ENCODE measurements at regions not wholly inside any gene's neighbourhood (a gene's known extent, or its start where the extent isn't known, plus 50 kb on each side); places are given as distances from the start of the nearest gene placed in this dataset.

DNA sequence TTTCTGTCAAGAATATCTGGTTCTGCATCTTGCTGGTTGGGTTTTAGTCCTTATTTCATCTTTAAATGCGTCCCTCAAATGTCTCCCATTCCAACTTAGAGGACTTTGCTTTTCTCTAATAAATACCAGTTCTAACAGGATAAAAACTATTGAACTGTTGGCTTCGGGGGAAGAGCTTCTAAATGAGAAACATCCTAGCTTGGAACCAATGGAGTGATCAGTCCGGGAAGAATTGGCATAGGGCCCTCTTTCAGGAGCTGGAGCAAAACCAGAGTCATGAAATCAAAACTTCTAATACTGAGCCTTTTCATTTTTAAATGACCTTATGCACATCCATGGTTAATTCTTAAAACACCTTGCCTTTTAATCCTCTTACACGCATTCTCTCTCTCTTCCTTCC, 401.6 kb upstream of the SMIM21 start:
- no peak for TF ChIP-seq GATA1 (IDR thresholded peaks at IDR 0.05; ENCODE audit: low read depth, low read length)
- no peak for TF ChIP-seq POLR2A (IDR thresholded peaks at IDR 0.05; ENCODE audit: low read length)
- no peak for DNase-seq

DNA sequence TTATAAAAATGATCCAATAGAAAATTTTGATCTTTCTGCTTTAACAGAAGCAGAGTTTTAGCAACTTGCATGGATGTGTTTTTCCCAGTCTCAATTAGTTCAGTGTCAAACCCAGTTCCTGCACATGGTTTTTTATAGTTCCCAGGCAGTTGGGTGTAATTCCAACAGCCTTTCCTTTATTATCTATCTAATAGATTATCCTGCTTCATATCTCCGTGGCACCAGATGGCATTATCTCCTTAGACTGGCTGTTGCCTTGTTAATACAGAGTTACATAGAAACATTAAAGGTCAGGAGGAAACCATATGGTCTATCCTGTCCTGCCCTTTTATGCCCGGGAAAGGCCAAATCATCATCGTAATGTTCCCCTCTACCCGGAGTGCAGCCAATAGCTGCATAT, 400.9 kb upstream of the SMIM21 start:
- DNase-seq, result no peak
- no peak for TF ChIP-seq POLR2A (IDR thresholded peaks at IDR 0.05; ENCODE audit: low read length)

DNA sequence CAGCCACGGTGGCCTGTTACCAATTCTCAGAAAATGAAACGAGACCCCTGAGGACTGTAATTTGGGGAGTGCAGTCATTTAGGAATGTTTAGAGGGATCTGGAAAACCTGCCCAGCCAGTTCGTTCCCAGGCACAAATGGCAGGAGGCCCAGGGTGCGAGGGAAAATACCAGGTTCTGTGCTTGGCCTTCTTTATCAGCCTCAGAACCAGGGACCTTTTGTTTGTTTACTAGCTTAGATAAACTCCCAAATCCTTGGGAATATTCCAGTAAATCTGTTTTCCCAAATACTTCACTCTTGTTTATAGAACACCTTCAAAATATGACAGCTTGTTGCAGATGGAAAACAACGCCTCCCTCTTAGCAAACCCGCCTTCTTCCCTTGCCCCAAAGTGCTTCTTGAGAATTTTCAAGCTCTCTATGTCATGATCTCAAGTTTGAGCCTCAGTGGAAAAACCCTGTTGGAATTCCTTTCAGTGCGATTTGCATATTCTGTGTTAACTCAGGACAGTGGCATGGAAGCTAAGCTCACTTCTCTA, 400.3 kb upstream of the SMIM21 start:
- TF ChIP-seq POLR2A (IDR thresholded peaks at IDR 0.05; ENCODE audit: low read length) (no peak), GATA1 (IDR thresholded peaks at IDR 0.05; ENCODE audit: low read depth, low read length) (no peak)

DNA sequence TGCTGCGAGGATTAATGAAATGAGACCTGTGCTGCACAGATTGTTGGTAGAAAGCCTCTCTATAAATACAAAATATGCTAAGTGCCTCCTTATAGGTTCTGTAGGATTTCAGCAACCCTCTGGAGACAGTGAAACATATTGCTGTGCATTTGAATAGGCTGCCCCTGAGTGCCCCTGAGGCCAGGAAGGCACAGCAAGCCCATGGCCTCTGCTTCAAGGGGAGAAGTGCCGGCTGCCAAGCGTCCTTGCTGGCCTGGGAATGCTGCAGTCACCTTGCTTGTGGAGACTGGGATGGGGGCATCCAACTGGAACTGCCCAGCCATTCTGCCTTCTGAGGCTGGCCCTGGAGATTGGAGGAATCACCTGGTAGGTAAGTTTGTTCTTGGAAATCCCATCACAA, 397.2 kb upstream of the SMIM21 start:
- DNase-seq, result no peak
- TF ChIP-seq POLR2A (IDR thresholded peaks at IDR 0.05; ENCODE audit: low read length) (no peak), GATA1 (IDR thresholded peaks at IDR 0.05; ENCODE audit: low read depth, low read length) (no peak)

More for the DNA sequence above, 400.3 kb upstream of the SMIM21 start:
- no peak for DNase-seq

DNA sequence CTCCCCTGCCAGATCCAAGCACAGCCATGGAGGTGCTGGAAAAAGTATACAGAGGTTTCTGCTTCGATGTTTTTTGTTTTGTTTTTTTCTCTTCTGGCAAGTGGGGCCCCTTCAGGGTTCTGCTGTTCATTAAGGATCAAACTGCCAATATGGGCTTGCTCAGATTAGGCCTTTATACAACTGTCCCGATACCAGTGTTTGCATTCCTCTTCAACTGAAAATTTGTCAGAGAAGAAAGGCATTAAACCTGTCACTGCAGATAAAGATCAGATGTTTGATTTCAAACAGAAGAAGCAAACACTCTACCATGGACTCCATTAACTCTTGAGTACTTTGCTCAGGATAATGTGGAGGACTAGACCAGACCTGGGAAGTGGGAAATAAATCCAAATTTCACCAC, 396.0 kb upstream of the SMIM21 start:
- TF ChIP-seq POLR2A (IDR thresholded peaks at IDR 0.05; ENCODE audit: low read length), result no peak
- no peak for TF ChIP-seq GATA1 (IDR thresholded peaks at IDR 0.05; ENCODE audit: low read depth, low read length)
- no peak for DNase-seq

DNA sequence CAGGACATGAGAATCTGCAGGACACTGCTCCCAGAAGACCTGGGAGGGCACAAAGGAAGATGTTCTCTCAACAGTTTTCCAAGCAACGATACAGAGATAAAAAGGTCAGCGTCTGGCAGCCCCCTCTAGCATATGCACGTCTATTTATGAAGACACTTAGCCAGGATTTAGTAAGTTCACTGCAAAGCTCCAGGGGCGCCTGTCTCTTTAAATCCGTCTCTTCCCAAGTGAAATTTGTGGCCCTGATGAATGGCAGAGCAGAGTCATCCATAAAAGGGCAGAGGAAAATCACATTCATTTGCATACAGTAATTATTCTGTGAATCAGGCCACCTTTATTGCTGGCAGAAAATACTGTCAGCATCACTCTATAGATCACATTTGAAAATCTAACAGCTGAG, 390.9 kb upstream of the SMIM21 start:
- TF ChIP-seq GATA1 (IDR thresholded peaks at IDR 0.05; ENCODE audit: low read depth, low read length), result no peak
- DNase-seq, result no peak

DNA sequence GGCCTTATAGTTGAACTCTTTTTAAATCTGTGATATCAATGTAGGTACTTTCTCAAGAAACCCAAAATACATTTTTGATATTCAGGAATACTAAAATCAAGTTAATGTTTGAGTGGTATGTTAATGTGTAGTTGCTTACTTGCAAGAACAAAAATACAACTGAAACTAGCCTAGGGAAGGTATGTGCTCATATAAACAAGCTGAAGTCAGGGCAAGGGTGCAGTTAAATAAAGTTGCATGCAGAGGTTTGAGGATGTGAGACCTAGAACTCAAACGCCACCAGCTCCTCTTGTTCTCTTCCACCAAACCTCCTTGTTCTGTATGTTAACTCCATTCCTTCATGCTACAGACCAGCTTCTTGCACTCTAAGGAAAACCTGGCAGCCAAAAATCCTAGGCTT, 388.3 kb upstream of the SMIM21 start:
- DNase-seq, result no peak
- TF ChIP-seq POLR2A (IDR thresholded peaks at IDR 0.05; ENCODE audit: low read length), result no peak
- no peak for TF ChIP-seq GATA1 (IDR thresholded peaks at IDR 0.05; ENCODE audit: low read depth, low read length)

DNA sequence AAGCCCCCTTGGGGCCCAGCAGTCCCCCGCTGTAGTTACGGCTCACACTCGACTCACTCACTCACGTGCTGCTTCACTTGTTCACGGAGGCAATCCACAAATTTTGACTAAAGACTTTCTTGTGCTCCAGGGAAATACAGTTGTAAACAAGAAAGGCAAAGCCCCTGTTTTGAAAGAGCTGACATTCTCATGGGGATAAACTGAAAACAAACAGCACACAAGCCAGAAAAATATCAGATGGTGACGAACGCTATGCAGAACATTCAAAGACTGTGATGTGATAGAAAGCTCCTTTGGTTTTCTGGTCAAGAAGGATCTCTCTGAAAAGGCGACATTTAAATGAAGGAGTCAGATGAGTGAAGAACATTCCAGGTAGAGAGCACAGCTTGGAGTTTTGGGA, 385.3 kb upstream of the SMIM21 start:
- TF ChIP-seq GATA1 (IDR thresholded peaks at IDR 0.05; ENCODE audit: low read depth, low read length) (no peak), POLR2A (IDR thresholded peaks at IDR 0.05; ENCODE audit: low read length) (no peak)
- no peak for DNase-seq

DNA sequence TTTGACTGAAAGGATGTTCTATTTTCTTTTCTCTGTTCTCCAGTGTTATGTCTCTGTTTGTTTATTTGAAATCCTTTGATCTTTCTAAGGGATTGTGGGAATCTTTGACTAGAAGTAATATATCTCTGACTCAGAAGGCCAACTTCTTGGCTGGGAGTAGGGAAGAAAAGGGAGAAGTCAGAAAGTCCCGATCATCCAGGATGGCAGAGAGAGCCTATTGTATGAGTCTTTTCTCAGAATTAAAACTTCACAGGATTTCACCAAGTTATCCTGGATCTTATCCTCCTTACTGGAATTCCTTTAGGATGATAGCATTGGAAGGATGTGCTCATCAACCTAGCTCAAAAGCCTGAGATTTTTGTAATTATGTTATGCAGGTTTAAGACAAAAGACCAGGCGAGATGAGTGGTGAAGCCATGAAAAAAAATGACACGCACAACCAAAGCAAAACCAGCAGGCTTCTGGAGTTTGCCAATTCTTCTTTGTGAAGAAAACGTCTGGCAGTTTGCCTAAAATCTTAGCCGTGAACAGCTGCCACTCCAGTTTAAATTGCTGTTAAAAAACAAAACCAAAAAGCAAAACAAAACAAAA, 383.6 kb upstream of the SMIM21 start:
- no peak for DNase-seq
- TF ChIP-seq GATA1 (IDR thresholded peaks at IDR 0.05; ENCODE audit: low read depth, low read length) (no peak), POLR2A (IDR thresholded peaks at IDR 0.05; ENCODE audit: low read length) (no peak)

DNA sequence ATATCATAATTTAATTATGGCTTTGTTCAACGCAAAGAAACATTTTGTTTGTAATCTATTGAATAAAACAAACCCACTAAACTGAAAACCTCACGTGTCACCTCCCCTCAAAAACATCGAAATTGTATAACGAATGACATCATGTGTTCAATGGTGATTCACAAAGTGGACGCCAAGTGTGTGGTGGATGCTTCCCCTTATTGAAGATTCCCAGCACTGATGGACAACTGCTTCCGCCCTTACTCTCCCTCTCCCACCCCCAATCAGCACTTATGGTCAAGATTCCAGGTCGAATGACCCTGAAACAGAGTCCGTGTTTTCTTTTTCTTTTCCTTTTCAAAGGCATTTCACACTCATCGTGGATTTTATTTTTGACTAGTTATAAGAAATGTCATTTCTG, 383.0 kb upstream of the SMIM21 start:
- TF ChIP-seq GATA1 (IDR thresholded peaks at IDR 0.05; ENCODE audit: low read depth, low read length) (no peak), POLR2A (IDR thresholded peaks at IDR 0.05; ENCODE audit: low read length) (no peak)

DNA sequence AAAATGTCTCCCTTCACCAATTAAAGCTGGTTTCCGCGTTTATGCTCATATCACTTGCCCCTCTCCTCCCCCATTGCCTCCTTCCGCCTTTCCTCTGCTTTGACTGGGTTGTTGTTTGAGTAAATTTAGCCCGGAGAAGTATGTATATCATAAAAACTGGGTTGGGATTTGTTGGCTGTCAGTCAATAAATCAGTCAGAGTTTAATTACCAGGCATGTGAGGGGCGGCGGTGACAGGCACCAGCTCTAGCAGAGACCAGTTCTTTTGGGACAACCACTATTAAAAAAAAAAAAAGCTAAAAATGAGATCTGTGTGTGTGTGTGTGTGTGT, 382.4 kb upstream of the SMIM21 start:
- no peak for TF ChIP-seq POLR2A (IDR thresholded peaks at IDR 0.05; ENCODE audit: low read length)
- TF ChIP-seq GATA1 (IDR thresholded peaks at IDR 0.05; ENCODE audit: low read depth, low read length), result no peak
- DNase-seq, result no peak

More for the DNA sequence above, 383.0 kb upstream of the SMIM21 start:
- no peak for DNase-seq

DNA sequence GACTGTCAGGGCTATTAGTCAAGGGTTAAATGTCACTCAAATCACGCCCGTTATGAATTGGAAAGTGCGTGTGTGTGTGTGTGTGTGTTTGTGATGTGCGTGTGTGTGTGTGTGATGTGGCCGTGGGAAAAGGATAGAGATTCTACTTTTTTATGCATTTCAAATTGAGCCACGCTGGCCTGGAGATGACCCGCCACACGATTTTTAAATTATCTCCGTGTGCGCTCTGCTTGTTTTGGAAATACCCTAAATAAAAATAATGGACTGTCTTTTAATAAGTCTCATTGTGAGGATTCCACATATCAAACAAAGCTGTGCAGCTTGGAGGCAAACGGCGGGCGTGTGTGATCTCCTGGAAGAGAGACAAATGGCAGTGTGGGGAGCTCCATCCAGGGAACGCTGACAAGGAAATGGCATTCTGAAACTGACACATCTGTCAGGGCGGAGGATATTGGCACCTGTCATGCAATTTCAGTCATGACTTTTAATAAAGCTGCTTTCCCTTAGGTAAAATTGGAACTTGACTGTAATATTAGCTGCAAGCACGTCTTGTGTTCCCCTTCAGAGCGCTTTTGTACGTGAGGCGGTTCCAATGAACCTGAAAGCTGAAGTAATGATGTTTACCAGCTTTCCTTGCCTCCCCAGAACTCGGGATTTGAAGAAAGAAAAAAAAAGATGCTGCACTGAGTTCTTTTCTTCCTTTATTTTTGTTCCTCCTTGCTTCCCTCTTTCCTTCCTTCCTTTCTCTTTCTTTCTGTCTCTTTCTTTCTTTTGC, 381.8 kb upstream of the SMIM21 start:
- DNase-seq, result no peak
- TF ChIP-seq GATA1 (IDR thresholded peaks at IDR 0.05; ENCODE audit: low read depth, low read length), result no peak
- no peak for TF ChIP-seq POLR2A (IDR thresholded peaks at IDR 0.05; ENCODE audit: low read length)

DNA sequence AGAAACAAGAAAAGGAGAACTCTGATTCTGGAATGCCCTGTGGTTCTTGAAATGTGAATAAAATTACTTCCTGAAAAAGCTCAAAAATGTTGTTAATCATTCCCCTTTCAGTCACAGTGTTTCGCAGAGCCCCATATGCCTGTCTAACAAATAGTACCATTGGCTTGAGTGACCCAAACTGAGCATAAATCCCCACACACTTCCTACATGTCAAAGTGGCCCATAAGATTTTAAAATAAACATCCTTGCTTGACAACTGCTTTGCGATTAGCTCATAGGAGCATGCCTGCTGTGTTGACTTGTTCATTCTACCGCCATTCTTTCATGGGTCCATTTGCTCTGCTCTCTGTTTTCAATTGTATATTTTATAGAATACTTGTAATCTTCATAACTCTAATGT, 377.8 kb upstream of the SMIM21 start:
- no peak for DNase-seq
- TF ChIP-seq GATA1 (IDR thresholded peaks at IDR 0.05; ENCODE audit: low read depth, low read length) (no peak), POLR2A (IDR thresholded peaks at IDR 0.05; ENCODE audit: low read length) (no peak)

DNA sequence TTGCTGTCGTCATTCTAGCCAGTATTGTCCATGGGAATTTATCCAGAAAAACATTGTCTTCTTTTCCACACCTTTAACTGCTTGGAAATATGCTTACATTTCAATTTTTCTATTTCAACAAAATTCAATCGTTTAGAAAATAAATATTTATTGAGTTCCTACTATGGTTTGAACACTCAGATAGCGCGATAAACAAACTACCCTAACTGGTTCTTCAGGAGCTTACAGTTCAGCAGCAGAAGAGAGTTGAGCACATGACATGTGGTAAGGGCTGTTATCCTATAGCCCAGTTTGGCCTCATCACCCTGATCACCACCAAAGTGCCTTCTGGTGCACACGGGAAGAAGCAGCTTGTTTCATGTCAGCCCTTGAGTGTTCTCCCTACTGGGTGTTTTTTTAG, 375.2 kb upstream of the SMIM21 start:
- DNase-seq, result no peak
- TF ChIP-seq POLR2A (IDR thresholded peaks at IDR 0.05; ENCODE audit: low read length) (no peak), GATA1 (IDR thresholded peaks at IDR 0.05; ENCODE audit: low read depth, low read length) (no peak)

DNA sequence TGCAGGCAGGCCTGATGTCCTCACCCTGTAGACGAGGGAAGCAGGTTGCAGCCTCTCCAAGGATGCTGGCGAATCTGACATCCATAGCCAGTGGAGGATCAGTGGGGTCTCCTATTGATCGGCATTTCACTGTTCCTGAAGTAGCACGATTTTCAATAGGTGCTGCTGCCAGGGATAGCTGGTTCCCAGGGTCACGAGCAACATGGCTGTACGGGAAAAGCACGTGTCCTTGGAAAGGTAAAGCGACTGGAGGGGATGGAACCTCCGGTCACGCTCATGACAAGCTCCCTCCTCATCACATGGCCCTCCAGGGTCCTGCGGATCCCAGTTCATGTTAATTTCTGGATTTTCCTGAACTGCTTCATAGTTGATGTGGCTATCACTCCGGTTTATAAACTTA, 373.7 kb upstream of the SMIM21 start:
- DNase-seq, result no peak
- no peak for TF ChIP-seq GATA1 (IDR thresholded peaks at IDR 0.05; ENCODE audit: low read depth, low read length)
- no peak for TF ChIP-seq POLR2A (IDR thresholded peaks at IDR 0.05; ENCODE audit: low read length)
